GM13976 (cell line): ENCODE measurements at regions not wholly inside any gene's neighbourhood (a gene's known extent, or its start where the extent isn't known, plus 50 kb on each side); places are given as distances from the start of the nearest gene placed in this dataset.

Experiments used
- DNase-seq: peaks from one replicate; pipeline ENCODE4 v3.0.0; 2012; ENCODE audit warnings: low spot score
- CTCF ChIP-seq: IDR thresholded peaks from 2 replicates; pipeline ENCODE4 v1.5.1; 2012; ENCODE audit warnings: borderline replicate concordance, mild to moderate bottlenecking; ENCODE audit not compliant: insufficient read depth; ENCODE audit errors: extremely low read depth, missing control alignments, control extremely low read depth
- in situ Hi-C: fragments of 300-500 bp; cut with MboI; formaldehyde crosslinking; loops from one replicate; pipeline ENCODE4 v1.12.0; 2022; ENCODE audit warnings: low sequenced_read_pairs, mixed read lengths, inconsistent platforms; ENCODE audit not compliant: unreplicated experiment

GRCh38 chr14:34199585-34199984, 248.7 kb upstream of the EGLN3 start:
- in situ Hi-C loops, result no loop called here
- TF ChIP-seq CTCF, result no peak
- no peak for DNase-seq

GRCh38 chr14:34198096-34198495, 247.2 kb upstream of the EGLN3 start:
- in situ Hi-C loops, result no loop called here
- TF ChIP-seq CTCF, result no peak
- no peak for DNase-seq

- no peak for DNase-seq
- in situ Hi-C loops, result no loop called here
- TF ChIP-seq CTCF, result no peak
These were observed 245.1 kb upstream of the EGLN3 start for GRCh38 chr14:34195964-34196363.

- in situ Hi-C loops, result no loop called here
- DNase-seq, result no peak
- no peak for TF ChIP-seq CTCF
These were observed 239.8 kb upstream of the EGLN3 start for GRCh38 chr14:34190717-34191116.

DNA sequence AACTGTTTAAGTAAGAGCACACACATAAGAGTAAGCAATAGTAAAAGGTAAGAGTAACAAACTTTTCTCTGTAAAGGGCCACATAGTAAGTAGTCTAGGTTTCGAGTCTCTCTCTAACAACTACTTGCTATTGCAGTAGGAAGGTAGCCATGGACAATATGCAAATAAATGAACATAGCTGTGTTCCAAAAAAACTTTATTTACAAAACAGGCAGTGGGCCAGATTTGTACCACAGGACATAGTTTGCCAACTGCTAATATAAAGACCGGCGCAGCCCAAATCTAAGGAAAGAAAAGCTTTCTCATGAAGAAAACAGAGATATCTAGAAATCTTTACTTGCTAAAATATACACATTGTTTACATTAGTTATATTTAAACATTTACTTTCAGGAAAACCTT, 239.0 kb upstream of the EGLN3 start:
- in situ Hi-C loops, result no loop called here
- no peak for TF ChIP-seq CTCF
- no peak for DNase-seq

DNA sequence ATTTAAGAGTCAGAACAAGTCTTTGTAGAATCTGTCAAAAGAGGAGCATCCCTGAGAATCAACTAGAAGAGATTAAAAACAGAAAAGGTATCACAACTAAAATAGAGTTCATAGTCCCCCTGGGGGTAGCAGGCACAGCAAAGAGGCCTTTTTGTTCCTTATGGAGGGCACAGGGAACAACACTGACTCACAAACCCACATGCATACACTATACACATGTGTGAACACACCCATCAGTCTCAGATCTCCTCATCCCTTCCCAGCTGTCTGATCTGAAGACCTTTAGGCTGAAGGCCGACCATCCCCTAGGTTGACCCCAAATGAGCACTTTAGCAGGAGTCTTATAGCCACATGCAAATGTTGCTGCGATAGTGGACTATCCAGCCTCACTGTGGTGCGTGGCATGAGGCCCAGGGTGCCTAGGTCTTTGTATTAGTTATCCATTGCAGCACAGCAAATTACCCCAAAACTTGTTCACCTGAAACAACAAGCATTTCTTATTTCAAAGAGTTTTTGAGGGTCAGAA, 236.7 kb upstream of the EGLN3 start:
- in situ Hi-C loops, result no loop called here

More for the DNA sequence above, 236.7 kb upstream of the EGLN3 start:
- no peak for DNase-seq
- no peak for TF ChIP-seq CTCF
